NCI-H187 (cell line): ENCODE measurements at regions not wholly inside any gene's neighbourhood (a gene's known extent, or its start where the extent isn't known, plus 50 kb on each side); places are given as distances from the start of the nearest gene placed in this dataset.

Source experiments
- DNase-seq, 2 experiments: peaks; one replicate each; lab custom pipeline; 2025; lab: John Stamatoyannopoulos, UW

DNA sequence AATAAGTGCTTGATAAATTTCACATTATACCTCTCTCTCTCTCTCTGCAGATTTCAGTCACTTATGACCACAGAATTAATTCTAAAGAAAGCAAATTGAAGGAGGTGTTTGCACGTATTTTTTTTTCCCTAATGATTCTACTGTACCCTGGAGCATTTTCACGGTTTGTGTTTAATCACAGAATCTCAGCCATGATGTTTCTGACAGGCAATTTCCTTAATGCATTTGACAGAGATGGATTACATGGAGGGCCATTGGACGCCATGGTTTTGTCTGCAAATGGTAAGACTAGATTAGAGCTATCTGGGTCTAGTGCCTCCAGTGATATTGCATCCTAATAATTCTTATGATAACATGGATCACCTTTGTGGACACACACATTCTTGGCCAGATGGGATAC, 147.5 kb upstream of the RBFOX1 start:
- no peak for DNase-seq

DNA sequence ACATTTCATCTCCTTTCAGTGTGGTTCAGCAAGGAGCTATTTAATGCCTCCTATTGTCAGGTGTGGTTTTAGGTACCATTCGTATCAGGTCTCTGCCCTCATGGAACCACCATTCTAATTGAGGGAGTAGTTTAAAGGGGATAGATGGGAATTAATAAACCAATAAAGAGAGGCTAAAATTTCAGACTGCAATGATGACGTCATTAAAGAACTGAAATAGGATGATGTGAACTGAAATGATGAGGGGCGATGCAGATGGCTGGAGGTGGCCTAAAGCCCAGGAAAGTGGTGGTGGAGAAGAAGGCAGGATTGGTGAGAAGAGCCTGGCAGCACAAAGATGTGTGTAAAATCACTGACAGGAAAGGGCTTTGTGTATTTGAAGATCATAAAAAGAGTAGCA, 148.9 kb upstream of the RBFOX1 start:
- DNase-seq, result no peak

DNA sequence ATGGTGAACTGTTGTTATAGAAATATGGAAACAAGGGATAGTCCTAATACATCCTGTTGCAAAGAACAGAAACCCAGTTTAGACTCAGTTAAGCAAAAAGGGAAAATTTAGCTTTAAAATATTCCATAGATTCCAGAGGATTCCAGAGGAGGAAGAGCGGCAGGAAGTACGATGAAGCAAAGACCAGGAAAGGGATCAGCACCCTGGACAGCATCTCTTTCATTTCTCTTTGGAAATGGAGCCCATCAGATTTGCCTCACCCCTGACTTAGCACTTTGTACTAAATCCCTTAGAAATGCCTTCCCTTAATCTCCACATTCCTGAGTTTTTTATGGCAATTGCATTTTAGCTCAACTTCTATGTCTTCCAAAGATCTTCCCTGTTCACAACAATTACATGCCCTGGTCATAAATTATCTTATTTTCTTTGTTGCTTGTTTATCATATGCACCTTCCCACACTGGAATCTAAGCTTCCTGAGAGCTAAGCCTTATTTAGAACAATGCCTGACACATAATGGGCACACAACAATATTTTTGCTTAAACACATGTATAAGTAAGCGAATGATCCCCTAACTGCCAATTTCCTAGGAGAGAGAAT, 150.0 kb upstream of the RBFOX1 start:
- DNase-seq, result no peak

DNA sequence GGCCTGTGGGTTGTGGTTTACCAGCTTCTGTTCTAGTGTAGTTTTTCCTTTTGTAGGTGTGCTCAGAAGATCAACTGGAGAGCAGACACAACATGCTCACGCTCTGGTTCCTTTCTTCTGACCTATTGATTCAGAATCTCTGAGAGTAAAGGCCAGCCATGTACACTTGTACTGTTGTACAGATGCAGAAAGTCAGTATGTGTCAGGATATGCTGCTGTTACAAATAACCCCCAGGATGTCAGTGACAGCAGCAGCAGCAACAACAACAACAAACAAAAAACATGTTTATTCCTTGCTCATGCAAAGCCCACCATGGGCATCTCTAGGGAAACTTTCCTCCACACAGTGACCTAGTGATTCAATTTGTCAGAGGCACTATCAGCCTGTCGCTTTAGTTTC, 154.8 kb upstream of the RBFOX1 start:
- no peak for DNase-seq

DNA sequence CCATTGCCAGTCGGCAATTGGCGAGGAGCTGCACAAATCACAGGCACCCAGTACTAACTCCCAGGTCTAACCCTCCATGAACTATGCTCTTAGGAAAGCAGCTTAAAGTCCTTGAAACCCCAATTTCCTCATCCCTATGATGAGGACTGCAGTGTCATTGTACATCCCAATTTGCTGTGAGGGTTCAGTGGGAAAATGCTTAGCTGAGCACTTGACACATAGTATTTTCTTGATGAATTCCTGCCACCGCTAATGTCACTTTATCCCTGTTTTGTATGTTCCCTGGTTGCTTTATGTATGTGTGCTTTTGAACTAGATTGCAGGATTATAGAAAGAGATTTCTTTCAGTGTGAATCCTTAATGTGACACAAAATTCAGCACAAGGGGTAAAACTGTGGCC, 161.5 kb upstream of the RBFOX1 start:
- DNase-seq, result no peak

DNA sequence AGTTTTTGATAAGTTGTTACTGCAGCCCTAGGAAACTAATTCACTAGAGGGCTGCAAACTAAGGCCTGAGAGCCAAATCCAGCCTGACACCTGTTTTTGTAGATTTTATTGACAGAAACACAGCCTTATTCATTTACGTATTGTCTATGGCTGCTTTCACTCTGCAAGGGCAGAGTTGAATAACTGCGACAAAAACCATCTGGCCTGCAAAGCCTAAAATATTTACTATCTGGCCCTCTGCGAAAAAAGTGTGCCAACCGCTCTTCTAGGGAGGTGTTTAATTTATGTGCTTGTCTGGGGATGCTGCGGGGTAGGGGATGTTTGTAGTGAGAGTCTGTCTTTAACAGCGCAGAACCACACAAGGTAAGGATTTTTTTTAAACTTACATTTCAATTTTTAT, 165.0 kb upstream of the RBFOX1 start:
- DNase-seq, result no peak

DNA sequence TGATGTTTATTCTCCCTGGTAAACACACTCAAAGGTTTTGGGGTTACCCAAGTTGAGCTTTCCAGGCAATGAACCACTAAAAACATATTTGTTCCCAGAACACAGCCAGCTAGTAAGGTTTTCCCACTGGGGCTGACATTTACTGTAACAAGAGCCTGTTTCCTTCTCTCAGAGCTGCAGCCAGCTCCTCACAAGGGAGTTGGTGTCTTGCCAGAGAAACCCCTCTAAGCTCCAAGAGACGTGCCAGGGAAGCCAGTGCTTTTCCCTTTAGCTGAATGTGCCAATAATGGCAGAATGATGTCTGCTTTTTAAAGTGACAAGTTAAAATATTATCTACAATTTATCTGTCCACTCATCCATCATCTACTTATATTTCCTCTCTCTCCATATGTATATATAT, 170.8 kb upstream of the RBFOX1 start:
- DNase-seq, result no peak

DNA sequence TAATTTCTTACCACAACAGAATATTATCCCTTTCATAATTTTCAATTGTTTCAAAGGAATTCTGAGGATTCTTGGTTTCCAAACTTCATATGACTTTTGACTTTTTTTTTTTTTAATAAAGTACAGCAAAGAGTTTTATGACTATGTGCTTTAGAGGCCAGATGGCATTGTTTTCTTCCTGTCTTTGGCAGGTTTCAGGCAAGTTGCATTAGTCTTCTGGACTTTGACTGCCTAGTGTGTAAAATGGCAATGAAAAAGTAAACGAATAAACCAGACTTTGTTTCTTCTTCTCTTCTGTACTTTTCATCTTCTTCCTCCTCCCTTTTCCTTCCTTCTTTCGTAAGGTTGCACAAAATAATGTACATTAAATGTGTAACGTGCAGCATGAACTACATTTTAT, 172.6 kb upstream of the RBFOX1 start:
- no peak for DNase-seq

DNA sequence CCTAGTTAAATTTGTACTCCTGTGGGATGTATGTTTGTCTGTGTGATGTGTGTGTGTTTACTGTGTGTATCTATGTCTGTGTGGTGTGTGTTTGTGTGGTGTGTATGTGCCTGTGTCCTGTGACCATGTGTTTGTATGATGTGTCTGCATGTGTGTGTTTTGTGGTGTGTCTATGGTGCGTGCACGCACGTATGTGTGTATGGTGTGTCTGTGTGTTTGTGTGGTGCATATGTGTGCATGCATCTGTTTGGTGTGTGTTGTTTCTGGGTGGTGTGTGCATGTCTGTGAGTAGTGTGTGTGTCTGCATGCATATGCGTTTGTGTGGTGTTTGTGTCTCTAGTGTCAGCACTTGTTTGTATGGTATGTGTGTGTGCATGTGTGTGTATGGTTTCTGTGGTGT, 174.2 kb upstream of the RBFOX1 start:
- DNase-seq, result no peak

DNA sequence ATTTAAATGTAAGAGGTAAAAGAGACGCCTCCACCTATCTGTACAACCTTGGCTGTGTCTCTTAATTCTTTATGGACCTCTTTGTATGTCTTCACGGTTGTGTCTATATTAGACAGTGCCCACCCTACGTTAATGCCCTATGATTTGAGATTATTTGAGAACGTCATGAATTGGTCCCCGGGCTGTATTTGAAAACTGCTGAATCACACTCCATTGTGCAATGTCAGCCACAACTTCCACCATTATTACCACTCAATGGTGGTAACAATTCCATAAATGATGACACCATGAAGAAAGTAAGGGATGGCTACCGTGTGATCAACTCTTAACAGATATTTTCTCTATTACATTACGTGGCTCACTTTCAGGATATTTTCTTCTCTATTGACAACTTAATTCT, 182.4 kb upstream of the RBFOX1 start:
- DNase-seq, result no peak

DNA sequence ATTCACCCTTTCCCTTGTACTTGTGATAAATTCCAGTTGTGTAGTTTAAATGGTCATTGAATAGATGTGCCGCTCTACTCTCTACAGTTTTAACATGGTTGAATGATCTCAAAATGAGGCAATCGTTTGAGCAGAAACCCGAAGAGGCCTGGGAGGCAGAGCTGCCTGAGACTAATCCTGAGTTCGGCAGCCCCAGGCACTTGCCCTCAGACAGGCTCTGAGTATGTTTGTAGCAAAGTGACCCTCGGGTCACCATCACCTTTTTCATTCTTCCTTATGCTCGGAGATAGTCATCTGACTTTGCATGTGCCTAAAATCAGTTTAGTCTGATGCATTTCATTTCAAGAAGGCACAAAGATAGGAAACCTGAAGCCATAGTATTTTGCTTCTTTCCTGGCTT, 184.0 kb upstream of the RBFOX1 start:
- DNase-seq, result no peak

DNA sequence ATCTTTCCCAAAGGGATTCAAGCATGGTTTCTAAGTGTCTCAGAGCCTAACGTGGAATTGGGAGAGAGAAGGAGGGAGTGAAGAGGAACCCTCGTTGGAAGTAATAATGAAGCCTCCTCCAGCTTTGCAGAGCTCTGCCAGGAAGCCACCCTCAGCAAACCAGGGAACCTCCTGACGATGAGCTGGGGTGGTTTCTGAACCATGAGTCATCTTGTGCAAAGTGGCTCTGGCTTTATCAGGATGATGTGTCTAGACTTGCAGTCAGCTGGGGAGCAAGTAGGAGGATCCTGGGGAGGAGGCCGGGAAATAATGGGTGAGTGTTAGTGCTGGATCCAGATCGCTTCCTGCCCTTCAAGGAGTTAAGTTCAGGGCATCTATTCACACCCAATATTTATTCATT, 191.7 kb upstream of the RBFOX1 start:
- DNase-seq, result no peak

DNA sequence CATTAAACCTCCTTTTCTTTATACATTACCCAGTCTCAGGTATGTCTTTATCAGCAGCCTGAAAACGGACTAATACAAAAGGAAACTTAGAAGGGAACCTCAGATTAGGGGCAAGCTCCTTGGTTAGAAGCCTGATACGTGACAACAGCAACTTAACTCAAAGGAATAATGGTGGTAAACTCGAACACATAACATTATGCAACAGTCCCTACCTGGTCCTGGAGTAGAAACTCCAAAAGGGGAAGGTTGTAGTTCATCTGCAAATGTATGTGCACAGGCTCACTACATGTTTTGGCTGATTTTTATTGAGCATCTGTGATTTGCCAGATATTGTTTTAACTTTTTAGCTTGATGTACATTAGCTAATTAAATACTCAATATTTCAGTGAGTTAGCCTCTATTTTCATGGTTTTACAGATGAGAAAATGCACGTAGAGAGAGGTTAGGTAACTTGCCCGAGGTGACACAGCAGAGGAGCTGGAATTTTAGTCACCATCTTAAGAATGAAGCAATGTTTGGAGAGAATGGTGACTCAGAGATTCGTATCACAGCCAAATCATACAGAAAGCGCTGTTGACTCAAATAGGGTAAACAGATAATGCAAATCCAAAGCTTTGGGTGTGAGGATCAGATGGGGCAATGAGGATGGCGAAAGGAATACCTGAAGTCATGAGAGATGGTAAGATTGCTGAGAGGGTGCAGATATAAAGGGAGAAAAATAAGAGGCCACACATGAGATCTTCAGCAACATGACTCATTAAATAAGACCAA, 194.9 kb upstream of the RBFOX1 start:
- no peak for DNase-seq

DNA sequence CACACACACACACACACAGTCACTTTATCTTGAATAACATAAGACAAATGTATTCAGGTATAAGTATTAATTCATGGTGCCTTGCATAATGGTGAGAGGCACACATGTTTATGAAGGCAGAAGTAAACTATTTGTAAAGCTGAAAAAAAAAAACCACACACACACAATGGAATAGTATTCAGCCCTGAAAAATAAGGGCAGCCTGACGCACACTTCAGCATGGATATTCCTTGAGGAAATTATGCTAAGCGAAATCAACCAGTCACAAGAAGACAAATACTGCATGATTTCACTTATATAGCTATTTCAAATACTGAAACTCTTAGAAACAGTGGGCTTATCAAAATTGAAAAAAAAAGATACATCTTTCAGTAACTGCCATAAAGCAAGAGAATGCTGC, 200.2 kb upstream of the RBFOX1 start:
- DNase-seq, result no peak

DNA sequence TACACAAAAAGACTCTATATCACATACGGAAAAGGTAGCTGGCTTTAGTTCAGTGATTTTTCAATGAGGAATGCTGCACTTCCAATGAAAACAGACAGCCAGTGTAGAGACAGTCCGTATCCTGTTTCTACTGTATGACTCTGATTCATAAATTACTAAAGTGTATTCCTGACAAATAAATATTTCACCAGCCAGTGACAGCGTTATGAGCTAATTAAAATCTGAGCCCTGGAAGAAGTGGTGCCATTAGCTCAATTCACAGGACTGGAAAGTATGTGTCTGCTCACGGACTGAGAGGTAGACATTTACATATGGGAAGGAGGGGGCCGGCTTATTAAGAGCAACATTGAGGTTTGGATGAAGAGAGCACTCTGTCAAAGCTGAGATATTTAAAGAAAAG, 207.9 kb upstream of the RBFOX1 start:
- no peak for DNase-seq

DNA sequence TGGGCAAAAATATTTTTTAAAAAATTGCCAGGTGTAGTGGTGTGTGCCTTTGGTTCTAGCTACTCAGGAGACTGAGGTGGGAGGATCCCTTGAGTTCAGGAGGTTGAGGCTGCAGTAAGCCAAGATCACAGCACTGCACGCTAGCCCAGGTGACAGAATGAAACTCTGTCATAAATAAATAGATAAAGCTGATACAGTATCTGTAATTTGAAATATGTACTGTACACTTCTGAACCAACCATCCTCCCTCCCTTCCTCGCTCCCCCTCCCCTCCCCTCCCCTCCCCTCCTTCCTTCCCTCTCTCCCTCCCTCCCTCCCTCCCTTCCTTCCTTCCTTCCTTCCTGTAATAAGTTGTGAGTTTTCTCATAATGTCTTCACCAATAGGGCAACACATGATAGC, 208.4 kb upstream of the RBFOX1 start:
- DNase-seq, result no peak

DNA sequence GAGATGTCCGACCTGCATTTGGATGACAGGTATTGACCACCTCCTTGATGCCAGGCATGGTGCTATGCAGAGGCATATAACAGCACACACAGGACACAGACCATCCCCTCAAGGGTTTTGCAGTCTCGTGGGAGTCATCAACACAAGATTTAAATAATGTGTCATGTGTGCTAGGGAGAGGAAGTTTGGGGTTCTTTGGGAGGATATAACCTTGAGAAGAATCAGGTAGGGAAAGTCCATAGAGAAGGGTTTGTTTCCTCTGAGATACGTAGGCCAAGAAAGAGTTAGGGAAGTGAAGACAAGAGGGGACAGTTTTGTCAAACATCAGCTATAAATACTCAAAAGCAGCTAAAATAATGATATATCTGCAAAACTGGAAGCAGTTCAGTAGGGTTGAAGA, 215.9 kb upstream of the RBFOX1 start:
- DNase-seq, result no peak

DNA sequence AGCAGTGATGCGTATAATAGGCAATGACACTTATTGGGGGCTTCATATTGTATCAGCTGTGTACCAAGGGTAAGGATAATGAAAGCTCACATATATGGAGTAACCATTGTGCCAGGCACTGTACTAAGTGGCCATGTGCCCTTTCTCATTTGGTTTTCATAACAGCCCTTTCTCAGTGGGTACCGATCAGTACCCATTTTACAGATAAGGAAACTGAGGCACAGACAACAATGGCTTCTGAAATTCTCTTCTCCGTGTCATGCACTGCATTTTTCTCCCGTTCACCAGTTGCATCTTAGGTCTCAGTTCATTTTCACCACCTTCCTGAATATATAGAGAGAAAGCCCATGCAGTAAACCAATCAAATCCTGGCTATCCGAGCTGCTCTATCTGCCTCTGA, 216.7 kb upstream of the RBFOX1 start:
- no peak for DNase-seq

DNA sequence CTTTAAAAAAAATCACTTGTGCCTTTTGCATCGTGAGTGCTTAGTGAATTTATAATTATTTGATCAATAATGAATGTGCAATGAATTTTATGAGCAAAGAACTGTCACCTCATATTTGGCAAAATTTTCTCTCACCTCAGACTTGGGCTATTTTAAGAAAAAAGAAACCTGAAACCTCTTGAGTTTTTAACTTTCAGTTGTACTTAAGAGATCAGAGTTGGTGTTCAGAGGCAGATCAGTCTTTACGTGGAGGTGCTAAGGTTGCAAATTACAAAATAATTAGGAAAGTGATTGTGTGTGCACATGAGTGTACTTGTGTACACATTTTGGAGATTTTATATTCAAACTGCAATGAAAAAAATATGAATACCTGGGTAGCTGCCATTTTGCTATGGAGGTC, 218.7 kb upstream of the RBFOX1 start:
- no peak for DNase-seq

DNA sequence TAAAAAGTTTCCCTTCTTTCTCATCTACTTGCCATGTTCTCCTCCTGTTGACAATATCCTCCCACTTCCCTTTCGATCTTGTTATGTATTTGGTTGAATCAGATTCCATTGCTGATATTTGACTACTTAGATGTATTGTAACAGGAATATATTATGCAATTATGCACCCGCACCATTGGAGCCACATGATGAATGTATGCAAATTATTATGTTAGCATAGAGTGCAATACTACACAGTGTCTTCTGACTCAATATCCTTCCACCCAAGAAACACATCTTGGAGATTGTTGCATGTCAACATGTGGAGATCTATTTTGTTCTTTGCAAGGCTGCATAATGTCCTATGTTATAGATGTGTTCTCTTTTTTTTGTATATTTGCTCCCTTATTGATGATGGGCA, 219.2 kb upstream of the RBFOX1 start:
- DNase-seq, result no peak

DNA sequence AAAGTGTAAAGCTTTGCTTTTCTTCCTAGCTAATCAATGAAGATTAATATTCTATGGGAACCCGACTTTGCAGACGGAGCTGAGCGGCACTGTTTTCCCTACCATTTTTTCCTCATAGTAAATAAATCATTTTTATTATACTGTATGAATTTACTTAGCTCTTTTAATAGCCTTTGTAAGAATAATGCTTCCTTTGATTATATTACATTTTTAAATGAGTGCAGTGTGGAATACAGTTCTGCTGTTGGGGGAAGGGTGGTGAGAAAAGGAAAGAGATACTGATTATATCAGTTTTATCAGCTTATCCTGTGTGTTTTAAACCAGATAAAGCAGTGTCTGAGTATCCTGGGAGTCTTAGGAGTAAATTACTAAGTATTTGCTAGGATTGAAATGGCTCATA, 221.4 kb upstream of the RBFOX1 start:
- no peak for DNase-seq

DNA sequence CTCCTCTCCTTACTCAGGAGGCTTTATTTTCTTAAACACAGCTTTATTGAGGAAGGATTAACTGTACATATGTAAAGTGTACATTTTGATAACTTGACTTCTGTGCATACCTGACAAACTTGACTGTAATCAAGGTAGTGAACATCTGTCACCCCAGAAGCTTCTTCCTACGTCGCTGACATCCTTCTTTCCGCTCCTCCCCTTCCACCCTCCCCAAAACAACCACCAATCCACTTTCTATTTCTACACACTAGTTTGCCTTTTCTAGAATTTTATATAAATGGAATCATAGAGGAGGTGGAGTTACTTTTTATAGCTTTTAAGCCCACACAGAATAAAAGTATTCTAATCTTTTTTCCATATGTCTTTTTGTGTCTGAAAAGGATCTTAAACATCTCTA, 225.2 kb upstream of the RBFOX1 start:
- no peak for DNase-seq

DNA sequence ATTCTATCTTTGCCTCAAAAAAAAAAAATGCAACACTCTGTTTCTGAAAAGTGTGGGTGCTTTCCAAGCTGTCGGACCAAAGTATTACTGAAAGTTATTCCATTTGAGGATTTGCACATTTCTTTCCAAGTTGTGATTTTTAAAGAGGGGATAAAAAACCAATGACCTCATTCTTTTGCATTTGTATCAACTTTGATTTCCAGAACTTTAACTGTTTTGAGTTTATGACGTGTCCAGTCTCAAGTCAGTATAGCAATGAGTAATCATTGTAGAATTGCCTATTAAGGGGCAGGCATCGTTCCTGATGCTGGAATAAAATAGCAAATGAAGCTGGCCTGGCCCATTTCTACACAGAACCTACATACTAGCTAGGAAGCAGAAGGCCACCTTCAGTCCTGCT, 229.6 kb upstream of the RBFOX1 start:
- no peak for DNase-seq

DNA sequence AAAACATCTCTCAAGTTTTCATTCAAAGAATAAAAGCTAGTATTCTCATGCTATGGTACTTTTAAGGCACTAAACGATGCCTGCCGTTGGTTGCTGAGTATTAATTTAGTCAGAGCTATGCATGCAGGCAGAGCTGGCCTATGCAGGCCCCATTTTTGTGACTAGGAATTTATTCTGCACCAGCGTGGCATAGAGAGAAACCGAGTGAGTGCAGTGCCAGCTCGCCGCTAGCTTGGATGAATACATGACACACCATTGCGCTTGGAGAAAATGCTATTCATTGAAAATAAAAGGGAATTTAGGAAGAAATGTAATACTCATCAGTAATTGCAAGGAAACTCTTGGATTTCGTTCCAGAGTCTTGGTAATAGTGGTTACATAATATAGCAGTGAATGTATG, 231.6 kb upstream of the RBFOX1 start:
- no peak for DNase-seq
